ENCODE measurements at regions not wholly inside any gene's neighbourhood (a gene's known extent, or its start where the extent isn't known, plus 50 kb on each side); places are given as distances from the start of the nearest gene placed in this dataset.

DNA sequence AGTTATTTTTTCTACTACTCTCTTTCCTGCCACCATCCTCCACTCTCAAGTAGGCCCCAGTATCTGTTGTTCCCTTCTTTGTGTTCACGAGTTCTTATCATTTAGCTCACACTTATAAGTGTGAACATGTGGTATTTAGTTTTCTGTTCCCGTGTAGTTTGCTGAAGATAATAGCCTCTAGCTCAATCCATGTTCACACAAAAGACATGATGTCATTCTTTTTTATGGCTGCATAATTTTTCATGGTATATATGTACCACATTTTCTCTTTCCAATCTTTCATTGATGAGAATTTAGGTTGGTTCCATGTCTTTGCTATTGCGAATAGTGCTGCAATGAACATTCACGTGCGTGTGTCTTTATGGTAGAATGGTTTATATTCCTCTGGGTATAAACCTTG is 237.9 kb upstream of the FERMT1 start:
- Histone ChIP-seq H3K27ac (no peak overlapping the region), H3K4me1 (ENCODE audit: control insufficient read depth in 1 of 2, low read depth in 2 of 2) (no peaks in the 10 kb centered on the region), H3K4me3 (no peak overlapping the region), H3K27me3 (replicated peaks; ENCODE audit: insufficient read depth) (no peaks in the 10 kb centered on the region), H3K36me3 (no peaks in the 10 kb centered on the region), H3K9me3 (no peaks in the 10 kb centered on the region)
- no peak for ATAC-seq (ENCODE audit: insufficient number of reproducible peaks, low FRiP score, low read depth)
- TF ChIP-seq, protein P1, sequence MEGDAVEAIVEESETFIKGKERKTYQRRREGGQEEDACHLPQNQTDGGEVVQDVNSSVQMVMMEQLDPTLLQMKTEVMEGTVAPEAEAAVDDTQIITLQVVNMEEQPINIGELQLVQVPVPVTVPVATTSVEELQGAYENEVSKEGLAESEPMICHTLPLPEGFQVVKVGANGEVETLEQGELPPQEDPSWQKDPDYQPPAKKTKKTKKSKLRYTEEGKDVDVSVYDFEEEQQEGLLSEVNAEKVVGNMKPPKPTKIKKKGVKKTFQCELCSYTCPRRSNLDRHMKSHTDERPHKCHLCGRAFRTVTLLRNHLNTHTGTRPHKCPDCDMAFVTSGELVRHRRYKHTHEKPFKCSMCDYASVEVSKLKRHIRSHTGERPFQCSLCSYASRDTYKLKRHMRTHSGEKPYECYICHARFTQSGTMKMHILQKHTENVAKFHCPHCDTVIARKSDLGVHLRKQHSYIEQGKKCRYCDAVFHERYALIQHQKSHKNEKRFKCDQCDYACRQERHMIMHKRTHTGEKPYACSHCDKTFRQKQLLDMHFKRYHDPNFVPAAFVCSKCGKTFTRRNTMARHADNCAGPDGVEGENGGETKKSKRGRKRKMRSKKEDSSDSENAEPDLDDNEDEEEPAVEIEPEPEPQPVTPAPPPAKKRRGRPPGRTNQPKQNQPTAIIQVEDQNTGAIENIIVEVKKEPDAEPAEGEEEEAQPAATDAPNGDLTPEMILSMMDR (IDR thresholded peaks at IDR 0.05): no peak
- no peak for DNase-seq (ENCODE audit: low spot score)

DNA sequence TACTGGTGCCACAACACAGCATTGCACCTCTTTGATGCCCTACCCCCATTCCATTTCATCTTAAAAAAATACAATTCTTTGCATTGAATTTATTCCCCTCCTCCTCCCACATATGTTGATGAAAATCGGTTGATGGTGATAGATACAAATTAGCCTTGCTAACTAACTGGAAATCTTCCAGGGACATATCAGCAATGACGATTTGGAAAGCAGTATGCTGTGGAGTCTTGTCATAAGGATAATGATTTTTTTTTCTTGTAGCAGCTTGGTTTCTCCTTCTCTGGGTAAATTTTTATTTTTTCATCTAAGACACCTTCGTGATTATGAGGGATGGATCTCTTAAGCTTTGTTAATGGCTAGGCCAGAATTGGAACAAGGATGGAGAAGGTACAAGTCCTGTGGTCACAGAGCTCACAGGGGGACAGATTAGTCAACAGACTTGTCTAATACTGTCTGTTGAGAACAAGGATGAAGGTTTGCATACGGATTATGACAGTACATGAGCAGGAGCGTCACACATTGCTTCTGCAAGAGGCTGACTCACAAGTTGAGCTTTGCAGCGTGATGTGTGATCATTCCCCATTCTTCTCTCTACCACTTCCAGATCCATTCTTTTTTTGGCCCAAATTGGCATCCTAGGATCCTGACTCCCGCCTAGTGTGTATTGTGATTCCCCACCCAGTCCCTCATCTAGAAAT is 233.1 kb upstream of the FERMT1 start:
- Histone ChIP-seq H3K9me3 (no peaks in the 10 kb centered on the region), H3K4me1 (ENCODE audit: control insufficient read depth in 1 of 2, low read depth in 2 of 2) (no peaks in the 10 kb centered on the region), H3K27me3 (replicated peaks; ENCODE audit: insufficient read depth) (no peaks in the 10 kb centered on the region), H3K4me3 (no peak overlapping the region), H3K27ac (no peak overlapping the region), H3K36me3 (no peaks in the 10 kb centered on the region)
- DNase-seq (ENCODE audit: low spot score) (no peak), ATAC-seq (ENCODE audit: insufficient number of reproducible peaks, low FRiP score, low read depth) (no peak)
- TF ChIP-seq, protein P1 (IDR thresholded peaks at IDR 0.05): no peak

DNA sequence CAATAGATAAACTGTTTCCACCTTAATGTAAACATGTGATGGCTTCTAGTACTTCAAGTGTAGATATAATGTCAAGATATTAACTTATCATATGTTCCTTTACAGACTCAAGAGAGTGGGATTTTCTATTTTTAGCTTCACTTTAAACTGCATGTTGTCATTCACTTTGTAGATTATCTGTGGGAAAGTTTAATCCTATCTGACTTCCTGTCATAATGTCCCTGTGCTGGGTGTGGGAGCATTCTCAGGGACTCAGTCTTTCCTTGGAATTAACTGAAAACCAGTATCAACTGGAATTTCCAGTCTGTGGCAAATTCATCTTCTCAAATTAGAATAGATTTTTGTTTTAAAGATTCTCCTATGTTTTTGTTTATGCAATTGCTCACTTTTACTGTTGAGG is 226.1 kb upstream of the FERMT1 start:
- TF ChIP-seq, protein P1 (IDR thresholded peaks at IDR 0.05): no peak
- Histone ChIP-seq H3K9me3 (no peaks in the 10 kb centered on the region), H3K27ac (no peak overlapping the region), H3K4me1 (ENCODE audit: control insufficient read depth in 1 of 2, low read depth in 2 of 2) (no peaks in the 10 kb centered on the region), H3K36me3 (no peaks in the 10 kb centered on the region), H3K27me3 (replicated peaks; ENCODE audit: insufficient read depth) (no peaks in the 10 kb centered on the region), H3K4me3 (no peak overlapping the region)
- no peak for DNase-seq (ENCODE audit: low spot score)
- no peak for ATAC-seq (ENCODE audit: insufficient number of reproducible peaks, low FRiP score, low read depth)

DNA sequence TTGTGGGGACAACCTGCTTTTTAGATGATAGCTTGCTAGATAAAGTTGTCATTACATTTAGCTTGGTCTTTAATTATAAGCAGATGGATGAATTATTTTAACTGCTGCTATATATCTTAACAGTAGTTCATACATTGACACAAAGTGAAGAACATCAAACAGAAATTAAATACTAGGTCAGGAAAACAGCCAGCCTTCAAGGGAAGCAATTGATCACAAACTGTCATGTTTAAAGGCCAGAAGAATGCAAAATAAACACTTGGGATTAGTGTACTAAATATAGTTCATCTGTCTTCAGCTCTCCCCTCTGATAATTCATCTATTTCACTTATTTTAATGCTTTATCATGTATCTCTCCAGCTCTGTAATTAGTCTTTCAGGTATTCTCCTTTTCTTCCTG is 225.1 kb upstream of the FERMT1 start:
- H3K4me3 ChIP-seq: no peak overlapping the region
- no peak for ATAC-seq (ENCODE audit: insufficient number of reproducible peaks, low FRiP score, low read depth)
- no peaks in the 10 kb centered on the region for H3K4me1 ChIP-seq (ENCODE audit: control insufficient read depth in 1 of 2, low read depth in 2 of 2)
- no peaks in the 10 kb centered on the region for H3K9me3 ChIP-seq
- TF ChIP-seq, protein P1 (IDR thresholded peaks at IDR 0.05): no peak
- H3K27me3 ChIP-seq (replicated peaks; ENCODE audit: insufficient read depth): no peaks in the 10 kb centered on the region
- no peak for DNase-seq (ENCODE audit: low spot score)
- no peak overlapping the region for H3K27ac ChIP-seq
- H3K36me3 ChIP-seq: no peaks in the 10 kb centered on the region

DNA sequence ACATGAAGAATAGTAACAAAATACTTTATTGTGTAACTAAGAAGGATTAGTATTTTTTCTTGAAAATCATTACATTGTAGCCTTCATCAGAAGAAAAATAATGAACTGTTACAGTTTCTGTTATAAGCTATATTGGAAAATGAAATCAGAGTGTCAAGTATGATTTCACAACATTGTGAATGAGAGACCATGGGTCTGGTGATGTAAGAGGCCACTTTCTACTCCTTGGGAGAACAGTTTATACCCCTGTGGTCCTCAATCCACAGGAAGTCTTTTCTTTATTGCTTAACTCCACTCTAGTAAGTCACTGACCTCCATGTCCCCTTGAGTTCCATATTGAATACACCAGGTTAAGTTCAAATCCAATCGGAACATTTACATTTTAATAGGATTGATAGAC is 218.7 kb upstream of the FERMT1 start:
- H3K27ac ChIP-seq: no peak overlapping the region
- TF ChIP-seq, protein P1 (IDR thresholded peaks at IDR 0.05): no peak
- no peak for DNase-seq (ENCODE audit: low spot score)
- ATAC-seq (ENCODE audit: insufficient number of reproducible peaks, low FRiP score, low read depth): no peak
- H3K4me1 ChIP-seq (ENCODE audit: control insufficient read depth in 1 of 2, low read depth in 2 of 2): no peaks in the 10 kb centered on the region
- no peaks in the 10 kb centered on the region for H3K9me3 ChIP-seq
- no peaks in the 10 kb centered on the region for H3K36me3 ChIP-seq
- H3K27me3 ChIP-seq (replicated peaks; ENCODE audit: insufficient read depth): no peaks in the 10 kb centered on the region
- no peak overlapping the region for H3K4me3 ChIP-seq
